Fibroblast of mammary gland (primary cell): ENCODE measurements at regions not wholly inside any gene's neighbourhood (a gene's known extent, or its start where the extent isn't known, plus 50 kb on each side); places are given as distances from the start of the nearest gene placed in this dataset.

Experiments
- DNase-seq: peaks from one replicate; pipeline ENCODE4 v3.0.0-alpha.2; 2010; ENCODE audit warnings: low read depth
- H3K4me3 ChIP-seq: 2 replicates; pipeline ENCODE4 v1.5.1; 2011; ENCODE audit warnings: low read depth, mild to moderate bottlenecking, low read length, moderate library complexity; ENCODE audit not compliant: control insufficient read depth
- TF ChIP-seq, protein P1 (sequence below): conservative IDR thresholded peaks from 2 replicates; pipeline ENCODE4 v1.5.1; 2011; ENCODE audit warnings: low read depth, low read length, inconsistent platforms; ENCODE audit not compliant: control insufficient read depth, insufficient read depth

DNA sequence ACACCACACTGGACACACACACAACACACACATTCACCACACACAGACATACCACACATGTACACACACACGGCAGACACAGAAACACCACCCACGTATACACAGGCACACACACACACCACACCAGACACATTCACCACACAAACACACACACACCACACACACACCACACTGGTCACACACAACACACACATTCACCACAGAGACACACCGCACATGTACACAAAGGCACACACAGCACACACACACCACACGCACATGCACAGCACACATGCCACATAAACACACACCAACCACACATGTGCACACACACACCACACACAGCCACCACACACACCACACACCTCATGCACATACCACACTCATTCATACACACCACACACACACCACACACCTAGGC, 84.2 kb upstream of the PRR5 start:
- no peak for DNase-seq
- TF ChIP-seq, protein P1, sequence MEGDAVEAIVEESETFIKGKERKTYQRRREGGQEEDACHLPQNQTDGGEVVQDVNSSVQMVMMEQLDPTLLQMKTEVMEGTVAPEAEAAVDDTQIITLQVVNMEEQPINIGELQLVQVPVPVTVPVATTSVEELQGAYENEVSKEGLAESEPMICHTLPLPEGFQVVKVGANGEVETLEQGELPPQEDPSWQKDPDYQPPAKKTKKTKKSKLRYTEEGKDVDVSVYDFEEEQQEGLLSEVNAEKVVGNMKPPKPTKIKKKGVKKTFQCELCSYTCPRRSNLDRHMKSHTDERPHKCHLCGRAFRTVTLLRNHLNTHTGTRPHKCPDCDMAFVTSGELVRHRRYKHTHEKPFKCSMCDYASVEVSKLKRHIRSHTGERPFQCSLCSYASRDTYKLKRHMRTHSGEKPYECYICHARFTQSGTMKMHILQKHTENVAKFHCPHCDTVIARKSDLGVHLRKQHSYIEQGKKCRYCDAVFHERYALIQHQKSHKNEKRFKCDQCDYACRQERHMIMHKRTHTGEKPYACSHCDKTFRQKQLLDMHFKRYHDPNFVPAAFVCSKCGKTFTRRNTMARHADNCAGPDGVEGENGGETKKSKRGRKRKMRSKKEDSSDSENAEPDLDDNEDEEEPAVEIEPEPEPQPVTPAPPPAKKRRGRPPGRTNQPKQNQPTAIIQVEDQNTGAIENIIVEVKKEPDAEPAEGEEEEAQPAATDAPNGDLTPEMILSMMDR, result no peak
- H3K4me3 ChIP-seq, result no peak overlapping the region

DNA sequence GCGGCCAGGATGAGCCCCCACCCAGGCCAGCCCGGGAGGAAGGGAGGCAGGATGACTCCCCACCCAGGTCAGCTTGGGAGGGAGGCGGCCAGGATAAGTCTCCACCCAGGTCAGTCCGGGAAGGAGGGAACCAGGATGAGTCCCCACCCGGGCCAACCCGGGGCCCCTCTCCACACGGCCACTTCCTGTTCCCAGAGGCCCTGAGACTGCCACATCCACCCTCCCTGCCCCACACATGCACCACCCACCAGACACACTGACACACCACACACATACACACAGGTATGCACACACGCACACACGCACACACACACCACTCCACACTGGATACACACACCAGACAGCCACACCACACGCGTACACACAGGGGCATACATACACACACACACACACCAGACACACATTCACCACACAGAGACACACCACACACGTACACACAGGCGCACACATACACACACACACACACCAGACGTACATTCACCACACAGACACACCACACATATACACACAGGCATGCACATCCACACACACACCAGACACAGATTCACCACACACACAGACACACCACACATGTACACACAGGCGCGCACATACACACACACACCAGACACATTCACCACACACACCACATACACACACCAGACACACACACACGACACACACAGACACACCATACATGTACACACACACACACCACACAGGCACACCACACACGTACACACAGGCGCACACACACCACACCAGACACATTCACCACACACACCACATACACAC, 84.9 kb upstream of the PRR5 start:
- TF ChIP-seq, protein P1, result no peak
- no peak for DNase-seq
- H3K4me3 ChIP-seq, result no peak overlapping the region

DNA sequence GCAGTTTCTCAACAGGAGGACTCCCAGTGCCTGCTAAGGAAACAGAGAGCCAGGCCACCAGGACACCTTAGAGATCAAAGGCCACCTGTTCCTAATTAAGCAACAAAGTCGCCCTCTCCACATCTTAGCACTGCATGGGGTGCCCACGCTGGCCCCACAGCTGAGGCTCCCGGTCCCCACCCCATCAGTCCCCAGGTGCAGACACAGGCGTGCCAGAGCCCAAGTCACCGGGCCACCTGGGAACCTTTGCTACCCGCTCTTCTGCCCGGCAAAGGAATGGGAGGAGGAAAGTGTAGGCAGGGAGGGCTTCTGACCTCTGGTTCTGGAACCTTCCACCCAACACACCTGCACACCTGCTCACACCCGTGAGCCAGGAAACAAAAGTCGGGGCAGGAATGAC, 85.5 kb upstream of the PRR5 start:
- TF ChIP-seq, protein P1, result no peak
- H3K4me3 ChIP-seq, result no peak overlapping the region
- no peak for DNase-seq

DNA sequence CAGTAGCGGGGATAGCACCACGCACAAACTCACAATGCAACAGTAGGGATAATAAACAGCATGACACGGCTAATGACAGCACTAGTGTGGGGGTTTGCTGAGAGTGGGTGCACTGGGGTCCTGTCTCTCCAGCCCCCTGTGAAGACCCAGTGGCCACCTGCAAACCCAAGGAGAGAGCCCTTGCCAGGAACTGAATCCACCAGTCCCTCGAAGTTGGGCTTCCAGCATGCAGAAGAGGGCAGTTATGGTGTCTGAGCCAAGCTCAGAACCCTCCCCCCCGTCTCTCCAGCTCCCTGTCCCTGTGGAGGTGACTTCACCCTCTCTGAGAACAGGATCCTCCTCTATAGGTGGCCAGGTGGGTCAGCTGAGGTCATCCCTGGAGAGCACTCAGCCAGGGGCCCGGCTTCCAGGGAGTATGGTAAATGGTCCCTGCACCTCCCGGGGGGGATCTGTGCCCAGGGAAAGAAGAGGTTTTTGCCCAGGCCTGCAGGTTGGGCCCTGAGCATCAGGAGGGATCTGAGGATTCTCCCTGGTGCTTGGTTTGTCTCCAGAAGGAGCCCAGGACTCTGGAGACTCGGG, 86.3 kb upstream of the PRR5 start:
- TF ChIP-seq, protein P1, result no peak
- DNase-seq, result no peak
- H3K4me3 ChIP-seq, result no peak overlapping the region

DNA sequence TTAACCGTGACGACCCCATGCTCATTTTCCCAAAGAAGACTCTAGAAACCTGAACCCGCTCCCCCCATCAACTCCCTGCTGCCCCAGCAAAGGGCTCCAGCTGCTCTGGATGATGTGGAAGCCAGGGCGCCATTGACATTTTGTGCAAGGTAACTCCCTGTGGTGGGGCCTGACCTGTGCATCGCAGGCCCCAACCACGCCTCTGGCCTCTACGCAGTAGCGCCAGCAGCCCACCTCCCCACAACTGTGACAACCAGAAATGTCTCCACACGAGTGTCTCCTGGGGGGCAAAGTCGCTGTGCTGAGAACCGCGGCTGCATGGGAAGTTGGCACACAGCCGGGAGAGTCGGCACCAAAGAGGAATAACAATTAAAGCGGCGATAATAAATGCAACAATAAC, 86.9 kb upstream of the PRR5 start:
- TF ChIP-seq, protein P1, result no peak
- no peak overlapping the region for H3K4me3 ChIP-seq
- no peak for DNase-seq

DNA sequence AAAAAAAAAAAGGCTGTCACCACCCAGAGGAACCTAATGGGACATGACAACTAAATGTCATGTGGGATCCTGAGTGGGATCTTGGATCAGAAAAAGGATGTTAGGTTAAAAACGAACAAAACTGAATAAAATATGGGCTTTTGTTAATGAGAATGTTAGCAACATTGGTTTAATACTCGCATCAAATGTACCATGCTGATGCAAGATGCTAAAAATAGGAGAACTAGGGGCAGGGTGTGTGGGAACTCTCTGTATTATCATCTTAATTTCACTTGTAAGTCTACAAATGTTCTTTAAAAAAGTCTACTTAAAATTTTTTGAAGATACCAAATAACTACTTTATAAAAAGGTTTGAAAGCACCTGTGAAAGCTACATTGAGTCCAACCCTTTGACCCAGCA, 88.8 kb upstream of the PRR5 start:
- TF ChIP-seq, protein P1, result no peak

More for the DNA sequence above, 88.8 kb upstream of the PRR5 start:
- H3K4me3 ChIP-seq, result no peak overlapping the region
- DNase-seq, result no peak
